ENCODE measurements at regions not wholly inside any gene's neighbourhood (a gene's known extent, or its start where the extent isn't known, plus 50 kb on each side); places are given as distances from the start of the nearest gene placed in this dataset.
A peak's percentile ranks its signal among the peaks of the same experiment; 100 is the strongest.

GRCh38 chr12:88390811-88391210 lies 189.5 kb downstream of the KITLG start:
- no peaks in the 10 kb centered on the region for H3K4me1 ChIP-seq (ENCODE audit: insufficient read depth, low read length)
- POLR2A ChIA-PET (ENCODE audit: partially characterized antibody), result no interaction called here
- no peaks in the 10 kb centered on the region for H3K27me3 ChIP-seq (ENCODE audit: insufficient read depth, low read length)
- peak overlapping the region in 1 of 8 donors; percentile 5 for H3K4me3 Mint-ChIP-seq
- DNase-seq, result no peak
- H3K27ac ChIP-seq (ENCODE audit: low read depth, low read length), result no peak overlapping the region
- CTCF ChIA-PET (ENCODE audit: partially characterized antibody), result no interaction called here
- H3K9me3 Mint-ChIP-seq, result peaks cover 0 to 17% (median 5%) of the 10 kb centered on the region in 8 donors
- no peaks in the 10 kb centered on the region for H3K36me3 ChIP-seq (ENCODE audit: insufficient read depth, low read length)
- H3K27me3 Mint-ChIP-seq, result peaks cover 0 to 1% of the 10 kb centered on the region in 2 donors
- no peaks in the 10 kb centered on the region for H3K36me3 Mint-ChIP-seq
- H3K4me3 ChIP-seq (ENCODE audit: low read length in 2 of 2), result no peak overlapping the region
- intact Hi-C loops (cut with micrococcal nuclease), result no loop called here
- no peaks in the 10 kb centered on the region for H3K9me3 ChIP-seq (ENCODE audit: control insufficient read depth in 1 of 2, low read length in 2 of 2)
- no peaks in the 10 kb centered on the region for H3K4me1 Mint-ChIP-seq
- no peak overlapping the region for H3K27ac Mint-ChIP-seq

GRCh38 chr12:88391556-88391955 lies 188.7 kb downstream of the KITLG start:
- Mint-ChIP-seq H3K36me3 (no peaks in the 10 kb centered on the region), H3K4me1 (no peaks in the 10 kb centered on the region), H3K27me3 (peaks cover 0 to 1% of the 10 kb centered on the region in 2 donors), H3K9me3 (peaks cover 0 to 17% (median 5%) of the 10 kb centered on the region in 8 donors), H3K4me3 (no peak overlapping the region), H3K27ac (no peak overlapping the region)
- Histone ChIP-seq H3K9me3 (ENCODE audit: control insufficient read depth in 1 of 2, low read length in 2 of 2) (no peaks in the 10 kb centered on the region), H3K4me3 (ENCODE audit: low read length in 2 of 2) (no peak overlapping the region), H3K4me1 (ENCODE audit: insufficient read depth, low read length) (no peaks in the 10 kb centered on the region), H3K36me3 (ENCODE audit: insufficient read depth, low read length) (no peaks in the 10 kb centered on the region), H3K27me3 (ENCODE audit: insufficient read depth, low read length) (no peaks in the 10 kb centered on the region), H3K27ac (ENCODE audit: low read depth, low read length) (no peak overlapping the region)
- intact Hi-C loops (cut with micrococcal nuclease), result no loop called here
- CTCF ChIA-PET (ENCODE audit: partially characterized antibody), result no interaction called here
- POLR2A ChIA-PET (ENCODE audit: partially characterized antibody), result no interaction called here
- DNase-seq, result no peak

- no peaks in the 10 kb centered on the region for H3K4me1 ChIP-seq (ENCODE audit: insufficient read depth, low read length)
- H3K27ac ChIP-seq (ENCODE audit: low read depth, low read length), result no peak overlapping the region
- peaks cover 0 to 17% (median 5%) of the 10 kb centered on the region in 8 donors for H3K9me3 Mint-ChIP-seq
- H3K4me1 Mint-ChIP-seq, result no peaks in the 10 kb centered on the region
- H3K4me3 ChIP-seq (ENCODE audit: low read length in 2 of 2), result no peak overlapping the region
- no peaks in the 10 kb centered on the region for H3K27me3 ChIP-seq (ENCODE audit: insufficient read depth, low read length)
- H3K27ac Mint-ChIP-seq, result no peak overlapping the region
- H3K36me3 Mint-ChIP-seq, result no peaks in the 10 kb centered on the region
- intact Hi-C loops (cut with micrococcal nuclease), result no loop called here
- no peaks in the 10 kb centered on the region for H3K9me3 ChIP-seq (ENCODE audit: control insufficient read depth in 1 of 2, low read length in 2 of 2)
- POLR2A ChIA-PET (ENCODE audit: partially characterized antibody), result no interaction called here
- no peak for DNase-seq
- H3K4me3 Mint-ChIP-seq, result no peak overlapping the region
- no peaks in the 10 kb centered on the region for H3K36me3 ChIP-seq (ENCODE audit: insufficient read depth, low read length)
- peaks cover 0 to 1% of the 10 kb centered on the region in 2 donors for H3K27me3 Mint-ChIP-seq
- CTCF ChIA-PET (ENCODE audit: partially characterized antibody), result no interaction called here
Observed at GRCh38 chr12:88393017-88393767, 187.1 kb downstream of the KITLG start.

- ChIA-PET CTCF (ENCODE audit: partially characterized antibody) (no interaction called here), POLR2A (ENCODE audit: partially characterized antibody) (no interaction called here)
- H3K9me3 Mint-ChIP-seq, result peaks cover 0 to 12% (median 6%) of the 10 kb centered on the region in 8 donors
- no peaks in the 10 kb centered on the region for H3K36me3 Mint-ChIP-seq
- H3K9me3 ChIP-seq (ENCODE audit: control insufficient read depth in 1 of 2, low read length in 2 of 2), result no peaks in the 10 kb centered on the region
- no peak overlapping the region for H3K27ac ChIP-seq (ENCODE audit: low read depth, low read length)
- H3K27me3 Mint-ChIP-seq, result no peaks in the 10 kb centered on the region
- H3K36me3 ChIP-seq (ENCODE audit: insufficient read depth, low read length), result no peaks in the 10 kb centered on the region
- DNase-seq, result no peak
- no peak overlapping the region for H3K4me3 ChIP-seq (ENCODE audit: low read length in 2 of 2)
- no peaks in the 10 kb centered on the region for H3K27me3 ChIP-seq (ENCODE audit: insufficient read depth, low read length)
- H3K27ac Mint-ChIP-seq, result no peak overlapping the region
- no peak overlapping the region for H3K4me3 Mint-ChIP-seq
- intact Hi-C loops (cut with micrococcal nuclease), result no loop called here
- H3K4me1 ChIP-seq (ENCODE audit: insufficient read depth, low read length), result no peaks in the 10 kb centered on the region
- H3K4me1 Mint-ChIP-seq, result peaks cover 0 to 4% (median 3%) of the 10 kb centered on the region in 4 donors
Observed at GRCh38 chr12:88398031-88398430, 182.2 kb downstream of the KITLG start.

- no peaks in the 10 kb centered on the region for H3K9me3 ChIP-seq (ENCODE audit: control insufficient read depth in 1 of 2, low read length in 2 of 2)
- H3K4me1 ChIP-seq (ENCODE audit: insufficient read depth, low read length), result no peaks in the 10 kb centered on the region
- Mint-ChIP-seq H3K27ac (no peak overlapping the region), H3K9me3 (peaks cover 0 to 6% (median under 1%) of the 10 kb centered on the region in 8 donors), H3K27me3 (no peaks in the 10 kb centered on the region), H3K4me3 (no peak overlapping the region), H3K36me3 (no peaks in the 10 kb centered on the region), H3K4me1 (peaks cover 0 to 4% (median 3%) of the 10 kb centered on the region in 4 donors)
- no peak overlapping the region for H3K4me3 ChIP-seq (ENCODE audit: low read length in 2 of 2)
- no peaks in the 10 kb centered on the region for H3K27me3 ChIP-seq (ENCODE audit: insufficient read depth, low read length)
- no peak overlapping the region for H3K27ac ChIP-seq (ENCODE audit: low read depth, low read length)
- intact Hi-C loops (cut with micrococcal nuclease), result no loop called here
- ChIA-PET POLR2A (ENCODE audit: partially characterized antibody) (no interaction called here), CTCF (ENCODE audit: partially characterized antibody) (no interaction called here)
- no peak for DNase-seq
- no peaks in the 10 kb centered on the region for H3K36me3 ChIP-seq (ENCODE audit: insufficient read depth, low read length)
Observed at GRCh38 chr12:88399811-88400210, 180.5 kb downstream of the KITLG start.

GRCh38 chr12:88400302-88400701 lies 180.0 kb downstream of the KITLG start:
- H3K4me3 ChIP-seq (ENCODE audit: low read length in 2 of 2), result no peak overlapping the region
- POLR2A ChIA-PET (ENCODE audit: partially characterized antibody), result no interaction called here

GRCh38 chr12:88401155-88401554 lies 179.1 kb downstream of the KITLG start:
- Mint-ChIP-seq H3K4me1 (peaks cover 0 to 4% (median 3%) of the 10 kb centered on the region in 4 donors), H3K9me3 (peaks cover 0 to 6% (median 0%) of the 10 kb centered on the region in 8 donors), H3K36me3 (no peaks in the 10 kb centered on the region), H3K27me3 (no peaks in the 10 kb centered on the region), H3K27ac (peak overlapping the region in 3 of 7 donors; percentile 12 to 20 (median 14)), H3K4me3 (peak overlapping the region in 1 of 8 donors; percentile 37)
- CTCF ChIA-PET (ENCODE audit: partially characterized antibody), result no interaction called here
- peak in 1 of 5 donors; percentile 0 for DNase-seq
- intact Hi-C loops (cut with micrococcal nuclease), result no loop called here
- POLR2A ChIA-PET (ENCODE audit: partially characterized antibody), result no interaction called here
- Histone ChIP-seq H3K4me1 (ENCODE audit: insufficient read depth, low read length) (no peaks in the 10 kb centered on the region), H3K27me3 (ENCODE audit: insufficient read depth, low read length) (no peaks in the 10 kb centered on the region), H3K27ac (ENCODE audit: low read depth, low read length) (no peak overlapping the region), H3K36me3 (ENCODE audit: insufficient read depth, low read length) (no peaks in the 10 kb centered on the region), H3K9me3 (ENCODE audit: control insufficient read depth in 1 of 2, low read length in 2 of 2) (no peaks in the 10 kb centered on the region), H3K4me3 (ENCODE audit: low read length in 2 of 2) (no peak overlapping the region)

More at GRCh38 chr12:88400302-88400701, 180.0 kb downstream of the KITLG start:
- no peak overlapping the region for H3K27ac ChIP-seq (ENCODE audit: low read depth, low read length)
- H3K9me3 ChIP-seq (ENCODE audit: control insufficient read depth in 1 of 2, low read length in 2 of 2), result no peaks in the 10 kb centered on the region
- no peaks in the 10 kb centered on the region for H3K4me1 ChIP-seq (ENCODE audit: insufficient read depth, low read length)
- H3K27me3 ChIP-seq (ENCODE audit: insufficient read depth, low read length), result no peaks in the 10 kb centered on the region
- no peaks in the 10 kb centered on the region for H3K36me3 Mint-ChIP-seq
- intact Hi-C loops (cut with micrococcal nuclease), result no loop called here
- H3K27ac Mint-ChIP-seq, result no peak overlapping the region
- CTCF ChIA-PET (ENCODE audit: partially characterized antibody), result no interaction called here
- H3K4me1 Mint-ChIP-seq, result peaks cover 0 to 4% (median 3%) of the 10 kb centered on the region in 4 donors
- no peaks in the 10 kb centered on the region for H3K27me3 Mint-ChIP-seq
- no peak overlapping the region for H3K4me3 Mint-ChIP-seq
- no peak for DNase-seq
- H3K36me3 ChIP-seq (ENCODE audit: insufficient read depth, low read length), result no peaks in the 10 kb centered on the region
- peaks cover 0 to 6% (median 0%) of the 10 kb centered on the region in 8 donors for H3K9me3 Mint-ChIP-seq
